Mucosa of descending colon (tissue), 3 donors: ENCODE measurements at regions not wholly inside any gene's neighbourhood (a gene's known extent, or its start where the extent isn't known, plus 50 kb on each side); places are given as distances from the start of the nearest gene placed in this dataset.

Source experiments
- ATAC-seq: fragments of 200-7000 bp; cut with Tn5 transposase; one replicate; pipeline ENCODE4 v1.9.1; 2020; ENCODE audit warnings: mild to moderate bottlenecking, moderate library complexity
- DNase-seq, 3 donors: peaks; one replicate each; pipeline ENCODE4 v3.0.0-alpha.2; 2020
- H3K36me3 ChIP-seq: fragments of 200-600 bp; one replicate; pipeline ENCODE4 v1.8.0; 2021; ENCODE audit warnings: low read depth, mild to moderate bottlenecking
- H3K4me1 ChIP-seq: fragments of 200-600 bp; one replicate; pipeline ENCODE4 v1.8.0; 2021; ENCODE audit warnings: low read depth, mild to moderate bottlenecking
- H3K4me3 ChIP-seq: fragments of 200-600 bp; one replicate; pipeline ENCODE4 v1.8.0; 2021; ENCODE audit warnings: mild to moderate bottlenecking
- H3K9me3 ChIP-seq: fragments of 200-600 bp; one replicate; pipeline ENCODE4 v1.8.0; 2021; ENCODE audit warnings: mild to moderate bottlenecking
- CTCF ChIP-seq: fragments of 200-600 bp; IDR thresholded peaks from one replicate; pipeline ENCODE4 v1.8.0; 2022; ENCODE audit warnings: antibody characterized with exemption, mild to moderate bottlenecking
- intact Hi-C, 2 donors: fragments of 100-400 bp; cut with DNase I in 1 of 2; cut with micrococcal nuclease in 1 of 2; formaldehyde crosslinking; loops; one replicate each; pipeline versions ENCODE4 v1.11.0 to v1.11.1; 2022; cut with DNase I, micrococcal nuclease
- donor health status: DM: no; HTN: no; CAD: no; lungs with moderate emphysema.
- donor health status: DM: no; HTN: no; CAD: no.
- donor health status: DM: no; HTN: yes; CAD: no.

GRCh38 chr5:167166696-167167095 lies 1124.7 kb upstream of the WWC1 start:
- ATAC-seq (no peak), DNase-seq (no peak)
- no peaks in the 10 kb centered on the region for H3K4me1 ChIP-seq
- H3K9me3 ChIP-seq, result no peaks in the 10 kb centered on the region
- no peak for TF ChIP-seq CTCF
- intact Hi-C loops, result no loop called here
- no peak overlapping the region for H3K4me3 ChIP-seq
- H3K36me3 ChIP-seq, result no peaks in the 10 kb centered on the region

- no peaks in the 10 kb centered on the region for H3K4me1 ChIP-seq
- intact Hi-C loops, result no loop called here
- ATAC-seq (no peak), DNase-seq (no peak)
- H3K36me3 ChIP-seq, result no peaks in the 10 kb centered on the region
- H3K9me3 ChIP-seq, result no peaks in the 10 kb centered on the region
- no peak for TF ChIP-seq CTCF
- no peak overlapping the region for H3K4me3 ChIP-seq
Observed at GRCh38 chr5:167167191-167167795, 1124.2 kb upstream of the WWC1 start.

- no peak for TF ChIP-seq CTCF
- H3K9me3 ChIP-seq, result no peaks in the 10 kb centered on the region
- H3K4me1 ChIP-seq, result no peaks in the 10 kb centered on the region
- H3K4me3 ChIP-seq, result no peak overlapping the region
- DNase-seq (no peak), ATAC-seq (no peak)
- H3K36me3 ChIP-seq, result no peaks in the 10 kb centered on the region
- intact Hi-C loops, result no loop called here
Observed at GRCh38 chr5:167168971-167169370, 1122.5 kb upstream of the WWC1 start.

GRCh38 chr5:167171056-167171455 lies 1120.4 kb upstream of the WWC1 start:
- ATAC-seq (no peak), DNase-seq (no peak)
- intact Hi-C loops, result no loop called here
- TF ChIP-seq CTCF, result no peak
- no peaks in the 10 kb centered on the region for H3K4me1 ChIP-seq
- H3K9me3 ChIP-seq, result no peaks in the 10 kb centered on the region
- H3K4me3 ChIP-seq, result no peak overlapping the region
- no peaks in the 10 kb centered on the region for H3K36me3 ChIP-seq

GRCh38 chr5:167177736-167178135 lies 1113.7 kb upstream of the WWC1 start:
- H3K4me1 ChIP-seq, result no peaks in the 10 kb centered on the region
- ATAC-seq, result no peak
- no peaks in the 10 kb centered on the region for H3K9me3 ChIP-seq
- TF ChIP-seq CTCF, result no peak
- no peak for DNase-seq
- H3K4me3 ChIP-seq, result no peak overlapping the region
- H3K36me3 ChIP-seq, result no peaks in the 10 kb centered on the region
- intact Hi-C loops, result no loop called here

- ATAC-seq (no peak), DNase-seq (no peak)
- no peak for TF ChIP-seq CTCF
- H3K4me3 ChIP-seq, result no peak overlapping the region
- H3K36me3 ChIP-seq, result no peaks in the 10 kb centered on the region
- intact Hi-C loops, result no loop called here
- H3K4me1 ChIP-seq, result no peaks in the 10 kb centered on the region
- H3K9me3 ChIP-seq, result no peaks in the 10 kb centered on the region
Observed at GRCh38 chr5:167180906-167181305, 1110.5 kb upstream of the WWC1 start.
